H1 (cell line): ENCODE measurements at regions not wholly inside any gene's neighbourhood (a gene's known extent, or its start where the extent isn't known, plus 50 kb on each side); places are given as distances from the start of the nearest gene placed in this dataset.

Experiments used
- CHD7 ChIP-seq: fragments of 300-600 bp; sonication (generic); IDR thresholded peaks from 2 replicates; pipeline ENCODE4 v1.7.1; 2012; ENCODE audit warnings: low read length, moderate library complexity, mild to moderate bottlenecking, inconsistent platforms; ENCODE audit not compliant: insufficient replicate concordance
- E2F6 ChIP-seq: IDR thresholded peaks from 2 replicates; pipeline ENCODE4 v1.6.1; 2012; ENCODE audit warnings: inconsistent platforms
- FOSL1 ChIP-seq: IDR thresholded peaks from 2 replicates; pipeline ENCODE4 v1.6.1; 2011; ENCODE audit warnings: mild to moderate bottlenecking, low read depth, low read length, moderate library complexity; ENCODE audit not compliant: insufficient read depth
- HDAC2 ChIP-seq, 2 experiments: fragments of 300-600 bp in 1 of 2; sonication (generic) in 1 of 2; IDR thresholded peaks; 2 replicates each; pipeline ENCODE4 v1.6.1; 2011 to 2012; ENCODE audit warnings: low read depth in 2 of 2, low read length in 2 of 2, mild to moderate bottlenecking in 2 of 2, moderate library complexity in 2 of 2, borderline replicate concordance in 1 of 2, inconsistent platforms in 1 of 2
- NRF1 ChIP-seq: IDR thresholded peaks from 2 replicates; pipeline ENCODE4 v1.6.1; 2011; ENCODE audit warnings: mild to moderate bottlenecking, low read depth, low read length, improper control_type of control experiment
- POU5F1 ChIP-seq: IDR thresholded peaks from 2 replicates; pipeline ENCODE4 v1.6.1; 2011; ENCODE audit warnings: low read depth, mild to moderate bottlenecking, low read length, moderate library complexity
- RXRA ChIP-seq: IDR thresholded peaks from 2 replicates; pipeline ENCODE4 v1.6.1; 2011; ENCODE audit warnings: low read depth, mild to moderate bottlenecking, low read length, moderate library complexity; ENCODE audit not compliant: insufficient read depth
- SIX5 ChIP-seq: IDR thresholded peaks from 2 replicates; pipeline ENCODE4 v1.6.1; 2011; ENCODE audit warnings: mild to moderate bottlenecking, low read depth, low read length

GRCh38 chr3:102339671-102340070 lies 95.1 kb upstream of the ZPLD1 start (continued):
- TF ChIP-seq CHD7 (no peak), HDAC2 (IDR thresholded peaks at IDR 0.05; ENCODE audit: borderline replicate concordance in 1 of 2, low read depth in 2 of 2, low read length in 2 of 2) (no peak), E2F6 (no peak), FOSL1 (no peak), POU5F1 (no peak), RXRA (no peak), NRF1 (no peak), SIX5 (no peak)
